Stimulated activated CD4-positive, alpha-beta T cell treated with anti-CD3 and anti-CD28 coated beads, Interleukin-12 subunit alpha, Interleukin-12 subunit beta, amount 100 ng/mL, for 48 hours (primary cell): ENCODE measurements at regions not wholly inside any gene's neighbourhood (a gene's known extent, or its start where the extent isn't known, plus 50 kb on each side); places are given as distances from the start of the nearest gene placed in this dataset.

Experiments
- DNase-seq, 3 donors: peaks; one replicate each; pipeline ENCODE4 v3.0.0-alpha.2; 2020; ENCODE audit warnings: low read depth in 2 of 3, low spot score in 1 of 3

- DNase-seq: no peak
Measured at GRCh38 chr14:53520078-53520928, 367.2 kb upstream of the DDHD1 start.

GRCh38 chr14:53519137-53519536, 366.0 kb upstream of the DDHD1 start:
- DNase-seq: no peak

- no peak for DNase-seq
Measured at GRCh38 chr14:53517270-53517960, 364.3 kb upstream of the DDHD1 start.

- DNase-seq: no peak
Measured at GRCh38 chr14:53516261-53516774, 363.2 kb upstream of the DDHD1 start.

- DNase-seq: no peak
Measured at GRCh38 chr14:53515276-53515675, 362.2 kb upstream of the DDHD1 start.

GRCh38 chr14:53514197-53514596, 361.1 kb upstream of the DDHD1 start:
- no peak for DNase-seq

GRCh38 chr14:53510281-53510912, 357.3 kb upstream of the DDHD1 start:
- DNase-seq: no peak

GRCh38 chr14:53509276-53510244, 356.4 kb upstream of the DDHD1 start:
- no peak for DNase-seq

- DNase-seq: no peak
Measured at GRCh38 chr14:53501361-53502211, 348.5 kb upstream of the DDHD1 start.

GRCh38 chr14:53500191-53500590, 347.1 kb upstream of the DDHD1 start:
- no peak for DNase-seq

GRCh38 chr14:53496668-53497067, 343.5 kb upstream of the DDHD1 start:
- DNase-seq: no peak

GRCh38 chr14:53495846-53496343, 342.8 kb upstream of the DDHD1 start:
- DNase-seq: no peak

- no peak for DNase-seq
Measured at GRCh38 chr14:53494587-53494986, 341.5 kb upstream of the DDHD1 start.

- DNase-seq: no peak
Measured at GRCh38 chr14:53493860-53494259, 340.7 kb upstream of the DDHD1 start.

GRCh38 chr14:53493320-53493719, 340.2 kb upstream of the DDHD1 start:
- DNase-seq: no peak

GRCh38 chr14:53491884-53492277, 338.8 kb upstream of the DDHD1 start:
- DNase-seq: no peak

- no peak for DNase-seq
Measured at GRCh38 chr14:53491256-53491883, 338.2 kb upstream of the DDHD1 start.

GRCh38 chr14:53478174-53478573, 325.1 kb upstream of the DDHD1 start:
- DNase-seq: no peak

GRCh38 chr14:53473480-53473879, 320.4 kb upstream of the DDHD1 start:
- DNase-seq: no peak
